ENCODE measurements at regions not wholly inside any gene's neighbourhood (a gene's known extent, or its start where the extent isn't known, plus 50 kb on each side); places are given as distances from the start of the nearest gene placed in this dataset.

DNA sequence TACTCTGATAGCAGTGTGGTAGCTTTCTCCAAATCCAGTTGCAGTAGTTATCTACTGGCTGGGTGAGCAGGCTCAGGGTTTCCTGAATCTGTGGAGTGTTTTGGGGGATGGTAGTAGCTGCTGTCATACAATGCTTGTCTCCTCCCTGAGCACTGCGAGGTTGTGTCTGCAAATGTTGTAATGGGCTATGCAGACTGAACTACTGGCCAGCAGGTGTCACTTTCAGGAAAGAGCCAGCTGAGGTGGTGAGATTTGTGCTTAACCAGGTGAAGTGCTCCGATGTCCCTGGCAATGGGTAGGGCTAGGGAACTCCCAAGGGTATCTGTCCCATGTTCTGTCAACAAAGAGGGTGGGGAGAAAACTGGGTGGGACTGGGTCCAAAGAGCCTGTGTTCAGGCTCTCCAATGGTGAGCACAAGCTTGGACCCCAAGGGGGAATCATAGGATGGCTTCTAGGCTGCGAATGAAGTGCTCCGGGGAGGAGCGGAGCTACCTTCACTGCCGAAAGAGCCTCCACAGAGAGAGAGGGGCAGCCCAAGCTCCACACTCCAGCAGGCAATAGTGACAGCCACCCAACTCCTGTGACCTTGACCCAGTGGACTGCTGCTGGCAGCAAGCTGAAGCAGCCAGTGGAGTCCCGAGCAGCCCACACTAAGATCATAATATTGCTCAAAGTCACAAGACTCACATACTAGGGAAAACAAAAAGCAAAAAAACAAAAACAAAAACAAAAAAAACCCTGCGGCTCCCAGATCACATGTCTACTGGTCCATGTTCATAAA lies 1324.0 kb upstream of the USP15 start:
- no peak for DNase-seq

DNA sequence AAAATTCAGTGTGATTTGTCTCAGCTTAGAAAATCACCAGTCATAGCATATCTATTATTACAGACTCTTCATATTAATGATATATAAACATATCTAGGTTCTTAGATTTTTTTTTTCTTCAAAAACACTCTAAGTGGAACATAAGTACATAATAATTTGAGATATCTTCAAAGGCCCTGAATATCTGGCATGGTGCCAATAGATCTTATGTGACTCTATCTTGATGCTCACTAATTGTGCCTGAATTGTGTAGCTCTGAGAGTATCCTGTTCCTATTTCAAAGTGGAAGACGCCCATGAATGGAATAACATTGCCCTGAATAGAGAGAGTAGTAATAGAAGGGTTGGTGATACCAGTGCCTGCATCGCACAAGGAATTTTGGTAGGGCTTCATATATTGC lies 1312.7 kb upstream of the USP15 start:
- DNase-seq, result no peak

DNA sequence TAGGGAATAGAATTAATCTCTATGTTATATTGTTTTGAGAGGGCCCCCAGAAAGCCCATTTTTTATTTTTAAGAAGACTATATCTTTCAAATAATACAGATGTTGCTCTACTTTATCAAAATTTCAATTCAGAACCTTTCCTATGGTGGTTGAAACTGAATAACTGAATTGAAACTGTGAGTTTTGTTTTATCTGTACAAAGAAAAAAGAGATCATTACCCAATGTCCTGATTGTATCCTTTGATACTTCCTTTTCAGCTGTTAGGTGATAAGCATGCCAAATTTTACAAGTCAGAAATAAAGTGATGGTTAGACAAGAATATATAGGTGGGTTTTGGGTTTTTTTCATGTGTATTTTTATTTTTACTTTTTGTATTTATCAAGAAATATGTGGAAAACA lies 1293.1 kb upstream of the USP15 start:
- DNase-seq, result no peak

DNA sequence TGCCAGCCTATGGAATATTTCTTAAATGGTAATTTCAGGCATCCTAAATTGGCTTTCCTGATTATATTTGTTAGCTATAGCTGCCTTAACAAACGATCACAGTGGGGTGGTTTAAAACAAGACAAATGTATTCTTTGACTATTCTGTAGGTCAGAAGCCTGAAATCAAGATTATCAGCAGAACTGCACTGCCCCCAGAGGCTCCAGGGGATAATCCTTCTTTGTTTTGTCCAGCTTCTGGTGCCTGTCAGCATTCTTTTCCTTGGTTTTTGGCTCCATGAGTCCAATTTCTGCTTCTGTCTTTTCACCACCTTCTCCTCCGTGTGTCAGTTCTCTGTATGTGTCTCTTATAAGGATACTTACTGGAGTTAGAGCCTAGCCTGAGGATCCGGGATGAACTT lies 1282.2 kb upstream of the USP15 start:
- no peak for DNase-seq

GRCh38 chr12:60980558-60980957 lies 1279.6 kb upstream of the USP15 start:
- no peak for DNase-seq

DNA sequence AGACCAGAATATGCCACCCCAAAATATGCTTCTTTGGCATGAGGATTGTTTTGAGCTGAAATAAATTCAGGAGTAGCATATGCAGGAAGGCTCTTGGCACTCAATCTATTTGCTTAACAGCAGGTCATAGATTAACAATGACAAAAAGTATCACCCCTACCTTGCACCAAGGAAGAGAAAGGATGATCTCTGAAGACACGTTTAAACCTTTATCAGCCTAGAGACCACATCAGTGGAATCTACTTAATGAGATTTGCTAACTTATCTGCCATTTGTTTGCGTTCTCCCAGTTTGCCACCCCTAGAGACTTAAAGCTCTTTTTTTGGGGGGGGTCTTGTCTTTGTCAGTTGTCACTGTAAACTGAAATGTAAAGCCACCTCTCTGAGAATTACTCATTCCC lies 1278.7 kb upstream of the USP15 start:
- DNase-seq, result no peak

DNA sequence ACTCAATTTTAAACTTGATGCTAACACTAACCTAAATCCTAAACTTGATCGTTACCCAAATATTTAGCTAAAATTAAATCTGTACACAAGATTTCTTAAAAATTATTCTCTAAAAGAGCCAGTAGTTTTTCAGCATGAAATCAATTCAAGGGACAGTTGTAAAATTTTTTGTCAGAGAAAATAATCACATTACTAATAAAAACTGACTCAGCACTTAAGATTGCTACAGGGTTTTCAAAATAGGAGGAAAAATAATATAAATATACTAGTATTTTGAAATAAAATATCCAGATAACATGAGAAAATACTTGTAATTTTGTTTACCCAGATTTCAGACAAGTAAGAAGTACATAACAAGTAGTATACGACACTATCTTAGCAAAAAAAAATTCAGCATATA lies 1268.1 kb upstream of the USP15 start:
- no peak for DNase-seq

GRCh38 chr12:60995256-60995825 lies 1264.9 kb upstream of the USP15 start:
- DNase-seq, result no peak

DNA sequence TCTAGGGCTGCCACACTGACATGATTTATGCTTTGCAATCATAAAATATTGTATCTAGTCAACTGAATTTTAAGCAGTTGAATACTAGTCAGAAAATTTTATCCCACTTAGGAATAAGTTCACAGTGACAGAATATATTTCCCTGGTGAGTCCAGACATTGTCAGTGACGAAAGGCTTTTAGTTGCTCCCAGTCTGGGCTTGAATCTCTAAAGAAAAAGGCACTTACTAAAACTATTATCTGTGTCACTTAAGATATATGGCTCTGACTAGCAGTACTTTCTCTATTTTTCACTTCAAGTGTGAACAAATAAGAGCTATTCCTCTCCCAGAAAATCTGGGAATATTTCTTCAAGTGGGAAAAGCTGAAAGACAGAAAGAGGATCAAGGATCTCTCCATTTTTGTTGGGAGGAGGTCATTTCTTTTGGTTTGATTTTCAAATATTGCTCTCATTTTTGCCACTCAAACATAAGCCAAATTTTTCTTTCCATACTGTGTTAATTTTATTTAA lies 1262.3 kb upstream of the USP15 start:
- no peak for DNase-seq

- no peak for DNase-seq
These were observed 1251.0 kb upstream of the USP15 start for GRCh38 chr12:61009192-61009591.

DNA sequence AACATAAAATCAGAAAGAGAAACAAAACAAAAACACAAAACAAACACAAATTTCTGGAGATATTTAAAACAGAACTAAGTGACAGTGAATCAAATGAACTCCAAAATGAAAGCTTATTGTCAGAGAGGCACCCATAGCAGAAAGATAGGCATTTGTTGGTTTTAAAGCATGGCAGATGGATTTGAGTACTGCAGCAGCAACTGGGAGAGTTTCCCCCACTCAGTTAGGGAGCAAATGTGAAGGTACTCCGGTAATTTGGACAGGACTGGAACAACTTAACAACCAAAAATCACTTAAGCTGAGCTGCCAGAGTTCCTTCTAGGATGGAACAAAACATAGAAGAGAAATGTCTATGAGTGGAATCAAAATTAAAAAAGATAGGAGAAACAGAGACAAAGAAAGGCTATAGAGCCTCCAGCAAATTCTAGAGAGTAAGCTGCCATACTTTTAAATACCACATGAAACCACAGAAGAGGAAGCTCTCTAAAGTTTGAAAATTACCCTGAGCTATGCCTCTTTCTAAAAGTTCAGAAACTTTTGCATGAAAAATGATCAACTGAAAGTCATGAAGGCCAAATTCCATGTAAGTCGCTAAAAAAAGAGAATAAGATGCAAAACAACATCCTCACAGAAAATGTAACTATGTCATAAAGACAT lies 1248.3 kb upstream of the USP15 start:
- no peak for DNase-seq

GRCh38 chr12:61018571-61018970 lies 1241.6 kb upstream of the USP15 start:
- DNase-seq, result no peak

DNA sequence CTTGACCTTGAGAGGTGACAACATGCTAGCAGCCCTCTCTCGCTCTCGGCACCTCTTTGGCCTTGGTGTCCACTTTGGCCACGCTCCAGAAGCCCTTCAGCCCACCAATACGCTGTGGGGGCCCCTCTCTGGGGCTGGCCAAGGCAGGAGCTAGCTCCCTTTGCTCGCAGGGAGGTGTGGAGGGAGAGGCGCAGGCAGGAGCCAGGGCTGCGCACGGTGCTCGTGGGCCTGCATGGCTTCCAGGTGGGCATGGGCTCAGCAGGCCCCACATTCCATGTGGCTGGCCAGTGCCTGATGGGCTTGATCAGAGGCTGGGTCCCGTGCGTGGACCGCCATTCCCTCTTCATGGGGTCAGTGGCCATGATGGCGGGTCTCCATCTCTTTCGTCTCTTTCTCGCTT lies 1237.0 kb upstream of the USP15 start:
- DNase-seq, result no peak

DNA sequence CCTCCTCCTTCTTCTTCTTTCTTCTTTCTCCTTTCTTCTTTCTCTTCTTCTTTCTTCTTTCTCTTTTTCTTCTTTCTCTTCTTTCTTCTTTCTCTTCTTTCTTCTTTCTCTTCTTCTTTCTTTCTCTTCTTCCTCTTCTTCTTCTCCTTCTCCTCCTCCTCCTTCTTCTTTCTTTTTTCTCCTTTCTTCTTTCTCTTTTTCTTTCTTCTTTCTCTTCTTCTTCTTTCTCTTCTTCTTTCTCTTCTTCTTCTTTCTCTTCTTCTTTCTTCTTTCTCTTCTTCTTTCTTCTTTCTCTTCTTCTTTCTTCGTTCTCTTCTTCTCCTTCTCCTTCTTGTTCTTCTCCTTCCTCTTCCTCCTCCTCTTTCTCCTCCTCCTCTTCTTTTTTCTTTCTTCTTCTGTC lies 1230.7 kb upstream of the USP15 start:
- DNase-seq, result no peak

DNA sequence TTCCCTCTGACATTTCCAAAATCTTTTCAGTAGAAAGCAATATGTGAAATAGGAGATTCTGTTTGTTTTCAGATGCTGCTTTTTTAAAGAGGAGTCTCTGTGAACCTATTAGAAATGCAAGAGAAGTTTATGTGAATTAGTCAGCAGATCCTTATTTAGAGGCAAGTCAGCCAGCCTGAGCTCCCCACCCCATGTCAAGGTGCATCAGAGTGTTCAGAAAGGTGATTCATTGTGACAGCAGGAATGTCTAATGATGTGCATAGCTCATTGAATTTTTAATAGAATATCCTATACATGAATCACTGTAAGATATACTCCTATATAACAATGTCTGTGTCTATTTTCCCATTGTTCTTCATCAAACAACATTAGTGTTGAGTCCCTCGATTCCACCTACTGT lies 1222.4 kb upstream of the USP15 start:
- DNase-seq, result no peak

GRCh38 chr12:61043838-61044237 lies 1216.4 kb upstream of the USP15 start:
- DNase-seq, result no peak

DNA sequence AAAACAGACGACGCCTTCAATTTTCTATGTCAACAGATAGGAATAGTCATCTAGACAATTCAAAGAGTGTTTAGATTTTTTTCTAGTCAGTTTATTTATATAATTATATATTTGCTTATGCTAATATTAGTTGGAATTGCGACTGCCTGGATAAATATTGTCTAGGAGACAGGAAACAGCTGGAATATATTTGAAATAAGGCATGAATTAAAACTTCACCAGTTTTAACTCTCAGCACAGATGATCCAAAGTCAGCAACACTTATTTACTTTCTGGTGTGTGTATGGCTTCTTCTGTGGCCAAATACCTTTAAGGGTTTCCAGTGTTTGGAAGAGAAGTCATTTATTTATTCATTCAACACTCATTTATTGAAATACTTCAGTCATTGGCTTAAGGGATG lies 1215.4 kb upstream of the USP15 start:
- DNase-seq, result no peak

DNA sequence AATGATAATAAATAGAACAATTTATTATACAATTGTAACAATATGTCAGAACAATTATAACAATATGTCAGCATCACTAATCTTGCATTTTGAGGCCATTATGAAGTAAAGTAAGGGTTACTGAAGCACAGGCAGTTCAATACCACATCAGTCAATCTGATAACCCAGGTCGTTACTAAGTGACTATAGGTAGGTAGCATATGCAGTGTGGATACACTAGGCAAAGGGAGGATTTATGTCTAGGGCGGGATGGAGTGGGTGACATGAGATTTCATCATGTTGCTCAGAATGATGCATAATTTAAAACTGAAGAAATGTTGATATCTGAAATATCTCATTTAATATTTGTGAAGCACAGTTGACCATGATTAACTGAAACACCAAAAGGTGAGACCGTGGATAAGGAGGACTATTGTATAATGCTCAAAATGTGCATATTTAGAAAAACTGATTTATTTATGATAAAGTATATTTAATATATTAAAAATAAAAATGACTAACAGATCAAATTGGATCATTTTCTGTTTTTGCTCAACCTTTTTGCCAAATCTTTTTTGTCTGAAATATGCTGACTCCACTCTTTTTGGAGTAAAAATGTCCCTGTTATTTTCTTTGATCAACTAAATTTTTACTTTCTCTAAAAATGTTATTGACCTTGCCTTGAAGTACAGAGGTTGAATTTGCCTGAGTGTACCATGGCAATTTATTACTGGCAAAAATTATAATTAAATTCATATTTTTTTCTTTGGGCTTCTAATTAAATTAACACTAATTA lies 1189.4 kb upstream of the USP15 start:
- no peak for DNase-seq

GRCh38 chr12:61072717-61073116 lies 1187.5 kb upstream of the USP15 start:
- DNase-seq, result no peak

DNA sequence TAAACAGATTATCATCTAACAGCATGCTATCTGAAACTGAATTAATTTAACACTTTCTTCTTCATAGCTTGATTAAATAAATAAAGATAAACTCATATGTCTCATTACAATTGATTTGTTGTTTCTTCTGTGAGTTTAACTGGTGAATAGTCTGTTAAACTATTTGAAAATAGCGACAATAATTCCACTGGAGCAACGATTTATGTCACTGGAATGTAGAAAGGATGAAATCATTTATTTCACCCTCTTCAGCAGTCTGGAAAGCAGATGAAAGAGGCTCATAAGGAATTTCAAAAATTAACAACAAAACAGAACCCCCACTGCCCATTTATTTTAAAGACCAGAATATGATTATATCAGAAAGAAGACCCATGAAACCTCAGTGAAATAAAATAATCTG lies 1165.1 kb upstream of the USP15 start:
- DNase-seq, result no peak

DNA sequence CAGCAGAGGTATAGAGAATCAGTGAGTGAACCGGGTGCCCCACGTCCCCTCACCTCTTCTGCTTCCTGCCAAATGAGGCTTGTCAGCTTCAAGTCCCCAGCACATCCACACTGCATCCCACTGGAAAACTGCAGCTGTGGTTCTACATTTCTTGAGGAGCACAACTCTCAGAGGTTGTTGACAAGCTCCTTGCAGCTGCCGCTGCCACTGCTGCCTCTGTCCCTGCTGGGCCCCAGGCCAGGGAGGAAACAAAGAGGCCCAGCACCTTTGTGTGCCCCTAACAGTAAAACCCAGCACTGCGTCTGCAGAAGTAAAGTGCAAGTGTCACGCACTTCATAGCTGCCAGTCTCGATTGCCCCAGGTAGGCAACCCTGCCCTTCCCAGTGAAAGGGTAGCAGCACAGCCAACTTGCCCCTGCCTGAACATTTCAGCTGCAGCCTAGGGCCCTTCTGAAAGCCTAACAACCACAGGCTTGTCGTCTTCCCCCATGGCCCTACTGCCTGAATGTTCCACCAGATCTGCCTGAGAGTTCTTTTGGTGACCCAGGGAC lies 1162.1 kb upstream of the USP15 start:
- no peak for DNase-seq

- no peak for DNase-seq
These were observed 1153.1 kb upstream of the USP15 start for GRCh38 chr12:61107118-61107517.

- DNase-seq, result no peak
These were observed 1149.0 kb upstream of the USP15 start for GRCh38 chr12:61111218-61111617.

Data from CD4-positive, alpha-beta T cell treated with Interleukin-4 for 4 hours (primary cell).